Neural cell (in vitro differentiated cells): ENCODE measurements at regions not wholly inside any gene's neighbourhood (a gene's known extent, or its start where the extent isn't known, plus 50 kb on each side); places are given as distances from the start of the nearest gene placed in this dataset.

Source experiments
- H2AFZ ChIP-seq: fragments of 200-600, 300-800 bp; sonication (generic), shearing (Covaris generic); 2 replicates; pipeline ENCODE4 v1.6.0; 2014; ENCODE audit warnings: low read depth, mild to moderate bottlenecking, antibody characterized with exemption, low read length, moderate library complexity
- H3F3A ChIP-seq: fragments of 200-600 bp; shearing (Covaris generic); 2 replicates; pipeline ENCODE4 v1.6.1; 2016; ENCODE audit warnings: mild to moderate bottlenecking, moderate library complexity, mixed read lengths, antibody characterized with exemption, low read length; ENCODE audit not compliant: insufficient read depth, poor library complexity, severe bottlenecking
- H3K27ac ChIP-seq: fragments of 200-600, 300-800 bp; sonication (generic), shearing (Covaris generic); 2 replicates; pipeline ENCODE4 v1.5.1; 2014; ENCODE audit warnings: mild to moderate bottlenecking, low read length, moderate library complexity
- H3K27me3 ChIP-seq: fragments of 300-800, 200-600 bp; sonication (generic), shearing (Covaris generic); 2 replicates; pipeline ENCODE4 v1.6.0; 2014; ENCODE audit warnings: mild to moderate bottlenecking, low read depth, low read length, moderate library complexity; ENCODE audit not compliant: insufficient read depth
- H3K36me3 ChIP-seq: fragments of 300-800, 200-600 bp; sonication (generic), shearing (Covaris generic); 2 replicates; pipeline ENCODE4 v1.5.1; 2014; ENCODE audit warnings: mild to moderate bottlenecking, antibody characterized with exemption, low read length, moderate library complexity; ENCODE audit not compliant: insufficient read depth
- H3K4me2 ChIP-seq: fragments of 300-800, 200-600 bp; sonication (generic), shearing (Covaris generic); 2 replicates; pipeline ENCODE4 v1.6.0; 2014; ENCODE audit warnings: mild to moderate bottlenecking, low read length
- H3K4me3 ChIP-seq: fragments of 300-800, 200-600 bp; sonication (generic), shearing (Covaris generic); 2 replicates; pipeline ENCODE4 v1.5.1; 2014; ENCODE audit warnings: mild to moderate bottlenecking, low read length, moderate library complexity
- H3K79me2 ChIP-seq: fragments of 200-600 bp; shearing (Covaris generic); replicated peaks from 2 replicates; pipeline ENCODE4 v1.6.0; 2014; ENCODE audit warnings: mild to moderate bottlenecking, low read length, moderate library complexity; ENCODE audit not compliant: insufficient read depth
- H3K9ac ChIP-seq: fragments of 300-800, 200-600 bp; sonication (generic), shearing (Covaris generic); 2 replicates; pipeline ENCODE4 v1.6.1; 2016; ENCODE audit warnings: mild to moderate bottlenecking, low read length, mixed read lengths
- H3K9me2 ChIP-seq: fragments of 200-600 bp; shearing (Covaris generic); 2 replicates; pipeline ENCODE4 v1.6.1; 2016; ENCODE audit warnings: mild to moderate bottlenecking, low read length, mixed read lengths; ENCODE audit not compliant: insufficient read depth
- H3K9me3 ChIP-seq: fragments of 200-600, 300-800 bp; sonication (generic), shearing (Covaris generic); 2 replicates; pipeline ENCODE4 v1.6.1; 2016; ENCODE audit warnings: mild to moderate bottlenecking, mixed run types, low read length, moderate library complexity, mixed read lengths
- H4K20me1 ChIP-seq: fragments of 200-600 bp; shearing (Covaris generic); 2 replicates; pipeline ENCODE4 v1.6.1; 2016; ENCODE audit warnings: mild to moderate bottlenecking, mixed run types; ENCODE audit not compliant: insufficient read depth
- CTCF ChIP-seq: fragments of 450-650 bp; IDR thresholded peaks from 2 replicates; pipeline ENCODE4 v1.5.1; 2014; ENCODE audit warnings: antibody characterized with exemption, mild to moderate bottlenecking, moderate library complexity; ENCODE audit not compliant: poor library complexity, severe bottlenecking
- EP300 ChIP-seq: fragments of 450-650 bp; conservative IDR thresholded peaks from 2 replicates; pipeline ENCODE4 v1.6.1; 2014; ENCODE audit warnings: antibody characterized with exemption, mild to moderate bottlenecking, moderate library complexity; ENCODE audit not compliant: poor library complexity, severe bottlenecking
- EZH2 ChIP-seq: fragments of 200-600, 300-800 bp; shearing (Covaris generic), sonication (generic); IDR thresholded peaks from 2 replicates; pipeline ENCODE4 v1.6.1; 2014; ENCODE audit warnings: antibody characterized with exemption, low read length, borderline replicate concordance, mild to moderate bottlenecking; ENCODE audit not compliant: insufficient read depth, poor library complexity, severe bottlenecking
- MXI1 ChIP-seq: fragments of 450-650 bp; conservative IDR thresholded peaks from 2 replicates; pipeline ENCODE4 v1.6.1; 2014; ENCODE audit warnings: antibody characterized with exemption, mild to moderate bottlenecking; ENCODE audit not compliant: poor library complexity, severe bottlenecking
- POLR2AphosphoS5 ChIP-seq: IDR thresholded peaks from 2 replicates; pipeline ENCODE4 v1.6.1; 2012
- RAD21 ChIP-seq: fragments of 450-650 bp; conservative IDR thresholded peaks from 2 replicates; pipeline ENCODE4 v1.6.1; 2014; ENCODE audit warnings: antibody characterized with exemption, mild to moderate bottlenecking, moderate library complexity
- REST ChIP-seq: IDR thresholded peaks from 2 replicates; pipeline ENCODE4 v1.6.1; 2012; ENCODE audit warnings: borderline replicate concordance
- SMC3 ChIP-seq: fragments of 450-650 bp; conservative IDR thresholded peaks from 2 replicates; pipeline ENCODE4 v1.6.1; 2014; ENCODE audit warnings: antibody characterized with exemption, mild to moderate bottlenecking, moderate library complexity; ENCODE audit not compliant: poor library complexity
- TAF1 ChIP-seq: IDR thresholded peaks from 2 replicates; pipeline ENCODE4 v1.6.1; 2012; ENCODE audit warnings: low read depth

GRCh38 chr6:71028877-71029252 is 72.0 kb upstream of the B3GAT2 start:
- Histone ChIP-seq H3K36me3 (no peaks in the 10 kb centered on the region), H3K4me3 (no peak overlapping the region), H3K27me3 (no peaks in the 10 kb centered on the region), H3F3A (no peaks in the 10 kb centered on the region), H3K9ac (no peak overlapping the region), H3K27ac (no peak overlapping the region), H3K9me3 (no peaks in the 10 kb centered on the region), H3K4me2 (no peak overlapping the region), H4K20me1 (no peaks in the 10 kb centered on the region), H3K79me2 (no peaks in the 10 kb centered on the region), H3K9me2 (no peaks in the 10 kb centered on the region), H2AFZ (no peak overlapping the region)
- TF ChIP-seq SMC3 (no peak), CTCF (no peak), TAF1 (no peak), EP300 (no peak), EZH2 (no peak), POLR2AphosphoS5 (no peak), REST (no peak), MXI1 (no peak), RAD21 (no peak)

GRCh38 chr6:71029555-71029954 is 72.7 kb upstream of the B3GAT2 start:
- Histone ChIP-seq H3K27ac (no peak overlapping the region), H3K27me3 (no peaks in the 10 kb centered on the region), H2AFZ (no peak overlapping the region), H3K79me2 (no peaks in the 10 kb centered on the region), H4K20me1 (no peaks in the 10 kb centered on the region), H3K9me2 (no peaks in the 10 kb centered on the region), H3F3A (no peaks in the 10 kb centered on the region), H3K9me3 (no peaks in the 10 kb centered on the region), H3K4me3 (no peak overlapping the region), H3K9ac (no peak overlapping the region), H3K36me3 (no peaks in the 10 kb centered on the region), H3K4me2 (no peak overlapping the region)
- TF ChIP-seq MXI1 (no peak), SMC3 (no peak), EP300 (no peak), TAF1 (no peak), CTCF (no peak), RAD21 (no peak), REST (no peak), EZH2 (no peak), POLR2AphosphoS5 (no peak)
